GM19455 (cell line): ENCODE measurements at regions not wholly inside any gene's neighbourhood (a gene's known extent, or its start where the extent isn't known, plus 50 kb on each side); places are given as distances from the start of the nearest gene placed in this dataset.

ENCODE experiments used
- ATAC-seq: cut with Tn5 transposase; IDR thresholded peaks from one replicate; pipeline ENCODE4 v1.9.1; 2021; ENCODE audit not compliant: unreplicated experiment

GRCh38 chr4:28709891-28710290 lies 1849.2 kb downstream of the STIM2 start:
- no peak for ATAC-seq

GRCh38 chr4:28723371-28723770 lies 1862.7 kb downstream of the STIM2 start:
- no peak for ATAC-seq

- ATAC-seq = no peak
Measured at GRCh38 chr4:28724239-28724638, 1863.6 kb downstream of the STIM2 start.

- ATAC-seq = no peak
Measured at GRCh38 chr4:28730304-28730703, 1869.7 kb downstream of the STIM2 start.

- ATAC-seq = no peak
Measured at GRCh38 chr4:28744066-28744465, 1883.4 kb downstream of the STIM2 start.

GRCh38 chr4:28754376-28754775 lies 1893.7 kb downstream of the STIM2 start:
- no peak for ATAC-seq

- no peak for ATAC-seq
Measured at GRCh38 chr4:28755081-28755480, 1894.4 kb downstream of the STIM2 start.

- no peak for ATAC-seq
Measured at GRCh38 chr4:28759064-28759463, 1898.4 kb downstream of the STIM2 start.

- ATAC-seq = no peak
Measured at GRCh38 chr4:28760003-28760402, 1899.4 kb downstream of the STIM2 start.

GRCh38 chr4:28772066-28772465 lies 1911.4 kb downstream of the STIM2 start:
- ATAC-seq = no peak

GRCh38 chr4:28772788-28773187 lies 1912.1 kb downstream of the STIM2 start:
- no peak for ATAC-seq

- no peak for ATAC-seq
Measured at GRCh38 chr4:28774344-28774743, 1913.7 kb downstream of the STIM2 start.

- ATAC-seq = no peak
Measured at GRCh38 chr4:28776004-28776403, 1915.4 kb downstream of the STIM2 start.

GRCh38 chr4:28784188-28784587 lies 1923.5 kb downstream of the STIM2 start:
- no peak for ATAC-seq

- no peak for ATAC-seq
Measured at GRCh38 chr4:28787947-28788346, 1927.3 kb downstream of the STIM2 start.

- ATAC-seq = no peak
Measured at GRCh38 chr4:28788929-28789490, 1928.4 kb downstream of the STIM2 start.

GRCh38 chr4:28792917-28793597 lies 1927.1 kb upstream of the PCDH7 start:
- no peak for ATAC-seq

- no peak for ATAC-seq
Measured at GRCh38 chr4:28799696-28800095, 1920.5 kb upstream of the PCDH7 start.

GRCh38 chr4:28811025-28811424 lies 1909.1 kb upstream of the PCDH7 start:
- no peak for ATAC-seq

GRCh38 chr4:28822163-28822562 lies 1898.0 kb upstream of the PCDH7 start:
- no peak for ATAC-seq

- no peak for ATAC-seq
Measured at GRCh38 chr4:28827866-28828265, 1892.3 kb upstream of the PCDH7 start.

GRCh38 chr4:28831867-28832266 lies 1888.3 kb upstream of the PCDH7 start:
- ATAC-seq = no peak

- no peak for ATAC-seq
Measured at GRCh38 chr4:28832444-28832843, 1887.7 kb upstream of the PCDH7 start.
